H9 (cell line): ENCODE measurements at regions not wholly inside any gene's neighbourhood (a gene's known extent, or its start where the extent isn't known, plus 50 kb on each side); places are given as distances from the start of the nearest gene placed in this dataset.

Experiments used
- DNase-seq: peaks from one replicate; pipeline ENCODE4 v3.0.0-alpha.2; 2017
- H2AFZ ChIP-seq: one replicate; pipeline ENCODE4 v1.6.1; 2013; ENCODE audit warnings: mild to moderate bottlenecking, low read length, control low read depth, moderate library complexity
- H2AK5ac ChIP-seq: 2 replicates; pipeline ENCODE4 v1.6.1; 2013; ENCODE audit warnings: low read length, control low read depth, mixed read lengths; ENCODE audit not compliant: insufficient read length
- H2BK120ac ChIP-seq: one replicate; pipeline ENCODE4 v1.6.1; 2013; ENCODE audit warnings: low read depth, mild to moderate bottlenecking, low read length, control low read depth, inconsistent platforms; ENCODE audit not compliant: poor library complexity, severe bottlenecking
- H2BK12ac ChIP-seq: 2 replicates; pipeline ENCODE4 v1.6.1; 2013; ENCODE audit warnings: low read length, control low read depth, mixed read lengths, low read depth; ENCODE audit not compliant: insufficient read length
- H2BK15ac ChIP-seq: 2 replicates; pipeline ENCODE4 v1.6.1; 2013; ENCODE audit warnings: low read depth, low read length, control low read depth
- H2BK20ac ChIP-seq: one replicate; pipeline ENCODE4 v1.6.1; 2013; ENCODE audit warnings: low read depth, mild to moderate bottlenecking, low read length, control low read depth, inconsistent platforms; ENCODE audit not compliant: poor library complexity, severe bottlenecking
- H2BK5ac ChIP-seq: 2 replicates; pipeline ENCODE4 v1.6.1; 2013; ENCODE audit warnings: low read length, control low read depth, mixed read lengths; ENCODE audit not compliant: insufficient read length
- H3K14ac ChIP-seq: 2 replicates; pipeline ENCODE4 v1.6.1; 2013; ENCODE audit warnings: low read length, control low read depth; ENCODE audit not compliant: insufficient read depth
- H3K18ac ChIP-seq: 2 replicates; pipeline ENCODE4 v1.6.1; 2013; ENCODE audit warnings: low read depth, mild to moderate bottlenecking, mixed read lengths, low read length, control low read depth; ENCODE audit not compliant: insufficient read length
- H3K23ac ChIP-seq: 2 replicates; pipeline ENCODE4 v1.6.1; 2013; ENCODE audit warnings: low read length, control low read depth, mixed read lengths, low read depth; ENCODE audit not compliant: insufficient read length
- H3K23me2 ChIP-seq: 2 replicates; pipeline ENCODE4 v1.6.1; 2013; ENCODE audit warnings: low read depth, mild to moderate bottlenecking, mixed read lengths, low read length, control low read depth; ENCODE audit not compliant: insufficient read length, poor library complexity, severe bottlenecking
- H3K27ac ChIP-seq: 2 replicates; pipeline ENCODE4 v1.5.1; 2013; ENCODE audit warnings: low read length, control low read depth, mixed read lengths, low read depth; ENCODE audit not compliant: insufficient read length
- H3K27me3 ChIP-seq: 2 replicates; pipeline ENCODE4 v1.6.1; 2013; ENCODE audit warnings: low read length, control low read depth, inconsistent platforms; ENCODE audit not compliant: insufficient read depth
- H3K4ac ChIP-seq: 2 replicates; pipeline ENCODE4 v1.6.1; 2013; ENCODE audit warnings: low read depth, mild to moderate bottlenecking, control low read depth, inconsistent platforms, low read length, moderate library complexity
- H3K4me1 ChIP-seq: 2 replicates; pipeline ENCODE4 v1.6.1; 2013; ENCODE audit warnings: low read length, control low read depth, inconsistent platforms; ENCODE audit not compliant: insufficient read depth
- H3K4me2 ChIP-seq: 2 replicates; pipeline ENCODE4 v1.6.1; 2013; ENCODE audit warnings: low read length, control low read depth, mixed read lengths; ENCODE audit not compliant: insufficient read length, insufficient read depth
- H3K56ac ChIP-seq: 2 replicates; pipeline ENCODE4 v1.6.1; 2013; ENCODE audit warnings: low read depth, mild to moderate bottlenecking, mixed read lengths, low read length, control low read depth; ENCODE audit not compliant: insufficient read length
- H3K79me1 ChIP-seq: 2 replicates; pipeline ENCODE4 v1.6.1; 2013; ENCODE audit warnings: low read depth, mild to moderate bottlenecking, moderate library complexity, low read length, control low read depth, inconsistent platforms; ENCODE audit not compliant: insufficient read depth, poor library complexity, severe bottlenecking
- H3K79me2 ChIP-seq: 2 replicates; pipeline ENCODE4 v1.6.1; 2013; ENCODE audit warnings: low read length, control low read depth, inconsistent platforms; ENCODE audit not compliant: insufficient read depth
- H3K9ac ChIP-seq: 2 replicates; pipeline ENCODE4 v1.6.1; 2013; ENCODE audit warnings: low read length, control low read depth, mixed read lengths; ENCODE audit not compliant: insufficient read length; ENCODE audit errors: extremely low read depth
- H3K9me3 ChIP-seq: one replicate; pipeline ENCODE4 v1.6.1; 2013; ENCODE audit warnings: low read depth, low read length, inconsistent platforms; ENCODE audit not compliant: control insufficient read depth
- H3T11ph ChIP-seq: one replicate; pipeline ENCODE4 v1.6.1; 2013; ENCODE audit warnings: mild to moderate bottlenecking, low read length, control low read depth, inconsistent platforms
- H4K20me1 ChIP-seq: one replicate; pipeline ENCODE4 v1.6.1; 2013; ENCODE audit not compliant: control insufficient read depth, insufficient read length, insufficient read depth
- H4K5ac ChIP-seq: 2 replicates; pipeline ENCODE4 v1.6.1; 2013; ENCODE audit warnings: low read depth, mild to moderate bottlenecking, mixed read lengths, low read length, control low read depth; ENCODE audit not compliant: insufficient read length
- H4K8ac ChIP-seq: replicated peaks from 2 replicates; pipeline ENCODE4 v1.6.1; 2013; ENCODE audit warnings: low read length, control low read depth, mixed read lengths, low read depth; ENCODE audit not compliant: insufficient read length
- H4K91ac ChIP-seq: 2 replicates; pipeline ENCODE4 v1.6.1; 2013; ENCODE audit warnings: low read depth, mild to moderate bottlenecking, moderate library complexity, mixed read lengths, low read length, control low read depth; ENCODE audit not compliant: insufficient read length
- H3K27ac Mint-ChIP-seq, 3 experiments: 2 replicates in 2 of 3; 3 replicates in 1 of 3; pipeline ENCODE4 v1.8.0; 2020 to 2021; ENCODE audit warnings: mixed read lengths in 3 of 3, mild to moderate bottlenecking in 1 of 3, moderate library complexity in 1 of 3
- H3K27me3 Mint-ChIP-seq: 2 replicates; pipeline ENCODE4 v1.8.0; 2021; ENCODE audit warnings: low read depth, mild to moderate bottlenecking, moderate library complexity, mixed read lengths
- H3K36me3 Mint-ChIP-seq, 3 experiments: 2 replicates in 2 of 3; 3 replicates in 1 of 3; pipeline ENCODE4 v1.8.0; 2020 to 2021; ENCODE audit warnings: low read depth in 3 of 3, mixed read lengths in 3 of 3; ENCODE audit not compliant: insufficient read depth in 1 of 3
- H3K4me1 Mint-ChIP-seq, 2 experiments: 2 replicates each; pipeline ENCODE4 v1.8.0; 2020; ENCODE audit warnings: mixed read lengths in 2 of 2
- H3K4me3 Mint-ChIP-seq, 2 experiments: 2 replicates in 1 of 2; 3 replicates in 1 of 2; pipeline ENCODE4 v1.8.0; 2020 to 2021; ENCODE audit warnings: mild to moderate bottlenecking in 2 of 2, mixed read lengths in 2 of 2, moderate library complexity in 1 of 2
- H3K9me3 Mint-ChIP-seq, 2 experiments: 2 replicates in 1 of 2; 3 replicates in 1 of 2; pipeline ENCODE4 v1.8.0; 2020; ENCODE audit warnings: mild to moderate bottlenecking in 2 of 2, mixed read lengths in 2 of 2, moderate library complexity in 1 of 2
- CTCF ChIP-seq: fragments of 200-600 bp; sonication (generic); conservative IDR thresholded peaks from 3 replicates; pipeline ENCODE4 v1.8.0; 2021; ENCODE audit warnings: antibody characterized with exemption, mild to moderate bottlenecking
- WGBS: extraction: QIAGEN DNeasy Blood & Tissue Kit; methylation state at CpG from one replicate; pipeline ENCODE4 v1.1.7; 2013; ENCODE audit warnings: missing lambda C conversion rate, low lambda C conversion rate, mixed read lengths; ENCODE audit not compliant: insufficient read length; ENCODE audit errors: extremely low coverage; 5-methylcytosine and 5-hydroxymethylcytosine counted together

DNA sequence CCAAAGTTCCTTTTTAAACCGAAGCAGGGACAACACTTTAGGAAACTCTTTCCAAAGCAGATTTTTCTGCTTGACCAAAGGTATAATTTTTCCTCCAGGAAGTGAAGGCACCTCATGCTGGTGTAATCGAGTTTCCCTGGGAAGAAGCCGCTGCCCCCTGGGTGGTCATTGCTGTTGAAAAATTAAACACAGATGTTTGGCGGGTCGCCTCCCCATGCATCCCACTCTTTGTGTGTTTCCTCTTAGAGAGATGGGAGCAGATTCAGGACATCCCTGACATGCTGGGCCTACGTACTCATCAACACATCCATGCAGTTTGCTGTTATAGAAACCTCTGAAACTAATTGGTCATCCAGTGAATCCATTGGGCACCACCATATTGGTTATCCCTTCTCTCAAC lies 179.2 kb upstream of the HCCS start:
- no peak for TF ChIP-seq CTCF
- Histone ChIP-seq H4K5ac (no peak overlapping the region), H3K14ac (no peak overlapping the region), H4K91ac (no peak overlapping the region), H3K79me1 (no peaks in the 10 kb centered on the region), H2BK20ac (no peak overlapping the region), H2AK5ac (no peak overlapping the region), H3K23ac (no peak overlapping the region), H2AFZ (no peak overlapping the region), H2BK15ac (no peak overlapping the region), H2BK5ac (no peak overlapping the region), H3T11ph (no peak overlapping the region), H4K8ac (no peak overlapping the region), H3K4ac (no peak overlapping the region), H2BK120ac (no peak overlapping the region), H3K23me2 (no peaks in the 10 kb centered on the region), H3K4me1 (no peaks in the 10 kb centered on the region), H3K4me2 (no peak overlapping the region), H3K9ac (no peak overlapping the region), H3K27me3 (no peaks in the 10 kb centered on the region), H3K56ac (no peak overlapping the region), H4K20me1 (no peaks in the 10 kb centered on the region), H3K18ac (no peak overlapping the region), H3K79me2 (no peaks in the 10 kb centered on the region), H3K9me3 (no peaks in the 10 kb centered on the region), H2BK12ac (no peak overlapping the region), H3K27ac (no peak overlapping the region)
- Mint-ChIP-seq H3K9me3 (peaks cover 66 to 70% of the 10 kb centered on the region in 2 experiments), H3K27ac (no peak overlapping the region), H3K4me1 (no peaks in the 10 kb centered on the region), H3K27me3 (peaks cover 2% of the 10 kb centered on the region; the same call in 1 of the 2 replicates), H3K36me3 (peaks cover 1 to 9% (median 6%) of the 10 kb centered on the region in 3 experiments; a peak in 4 of 7 replicates), H3K4me3 (no peak overlapping the region)
- no peak for DNase-seq
- no CpG with 5 or more reads among the region's 6 CpGs for WGBS
